ENCODE measurements at regions not wholly inside any gene's neighbourhood (a gene's known extent, or its start where the extent isn't known, plus 50 kb on each side); places are given as distances from the start of the nearest gene placed in this dataset.
A peak's percentile ranks its signal among the peaks of the same experiment; 100 is the strongest.

GRCh38 chr9:26012797-26013196 lies 334.6 kb upstream of the TUSC1 start:
- Histone ChIP-seq H3K4me3 (no peak overlapping the region), H3K4me1 (ENCODE audit: low read depth) (no peaks in the 10 kb centered on the region), H3K27ac (no peak overlapping the region), H3K27me3 (no peaks in the 10 kb centered on the region), H3K9me3 (ENCODE audit: low read depth) (no peaks in the 10 kb centered on the region), H3K36me3 (no peaks in the 10 kb centered on the region)
- no peak for DNase-seq (ENCODE audit: low read depth in 1 of 2, low spot score in 1 of 2)
- no peak for TF ChIP-seq CTCF (IDR thresholded peaks at IDR 0.05; ENCODE audit: low read depth, low read length)

GRCh38 chr9:25994605-25995004 lies 316.4 kb upstream of the TUSC1 start:
- no peak for TF ChIP-seq CTCF (IDR thresholded peaks at IDR 0.05; ENCODE audit: low read depth, low read length)
- Histone ChIP-seq H3K27me3 (no peaks in the 10 kb centered on the region), H3K27ac (no peak overlapping the region), H3K4me1 (ENCODE audit: low read depth) (no peaks in the 10 kb centered on the region), H3K9me3 (ENCODE audit: low read depth) (no peaks in the 10 kb centered on the region), H3K4me3 (no peak overlapping the region), H3K36me3 (no peaks in the 10 kb centered on the region)
- DNase-seq (ENCODE audit: low read depth in 1 of 2, low spot score in 1 of 2): no peak

- no peak overlapping the region for H3K4me3 ChIP-seq
- H3K27me3 ChIP-seq: no peaks in the 10 kb centered on the region
- no peak for DNase-seq (ENCODE audit: low read depth in 1 of 2, low spot score in 1 of 2)
- no peak overlapping the region for H3K27ac ChIP-seq
- TF ChIP-seq CTCF (IDR thresholded peaks at IDR 0.05; ENCODE audit: low read depth, low read length): no peak
- no peaks in the 10 kb centered on the region for H3K36me3 ChIP-seq
- H3K9me3 ChIP-seq (ENCODE audit: low read depth): no peaks in the 10 kb centered on the region
- no peaks in the 10 kb centered on the region for H3K4me1 ChIP-seq (ENCODE audit: low read depth)
Observed at GRCh38 chr9:25990376-25990775, 312.1 kb upstream of the TUSC1 start.

GRCh38 chr9:25975667-25976066 lies 297.4 kb upstream of the TUSC1 start:
- no peaks in the 10 kb centered on the region for H3K4me1 ChIP-seq (ENCODE audit: low read depth)
- H3K4me3 ChIP-seq: no peak overlapping the region
- DNase-seq (ENCODE audit: low read depth in 1 of 2, low spot score in 1 of 2): no peak
- no peak overlapping the region for H3K27ac ChIP-seq
- no peaks in the 10 kb centered on the region for H3K36me3 ChIP-seq
- no peaks in the 10 kb centered on the region for H3K9me3 ChIP-seq (ENCODE audit: low read depth)
- H3K27me3 ChIP-seq: no peaks in the 10 kb centered on the region
- TF ChIP-seq CTCF (IDR thresholded peaks at IDR 0.05; ENCODE audit: low read depth, low read length): no peak

- DNase-seq (ENCODE audit: low read depth in 1 of 2, low spot score in 1 of 2): peak; percentile 72 to 82
- peak; percentile 63 for TF ChIP-seq CTCF (IDR thresholded peaks at IDR 0.05; ENCODE audit: low read depth, low read length)
- H3K27me3 ChIP-seq: no peaks in the 10 kb centered on the region
- H3K4me1 ChIP-seq (ENCODE audit: low read depth): no peaks in the 10 kb centered on the region
- H3K27ac ChIP-seq: no peak overlapping the region
- no peaks in the 10 kb centered on the region for H3K36me3 ChIP-seq
- H3K4me3 ChIP-seq: no peak overlapping the region
- H3K9me3 ChIP-seq (ENCODE audit: low read depth): no peaks in the 10 kb centered on the region
Observed at GRCh38 chr9:25964239-25964638, 286.0 kb upstream of the TUSC1 start.

- Histone ChIP-seq H3K4me3 (no peak overlapping the region), H3K9me3 (ENCODE audit: low read depth) (no peaks in the 10 kb centered on the region), H3K36me3 (no peaks in the 10 kb centered on the region), H3K27ac (no peak overlapping the region), H3K27me3 (no peaks in the 10 kb centered on the region), H3K4me1 (ENCODE audit: low read depth) (no peaks in the 10 kb centered on the region)
- TF ChIP-seq CTCF (IDR thresholded peaks at IDR 0.05; ENCODE audit: low read depth, low read length): no peak
- no peak for DNase-seq (ENCODE audit: low read depth in 1 of 2, low spot score in 1 of 2)
Observed at GRCh38 chr9:25960178-25960577, 281.9 kb upstream of the TUSC1 start.
